ENCODE measurements at regions not wholly inside any gene's neighbourhood (a gene's known extent, or its start where the extent isn't known, plus 50 kb on each side); places are given as distances from the start of the nearest gene placed in this dataset.
"Not testable (repeated sequence)": the region's sequence is repeated elsewhere in the genome, so short reads cannot be mapped to it uniquely, and the experiment has no call there.

DNA sequence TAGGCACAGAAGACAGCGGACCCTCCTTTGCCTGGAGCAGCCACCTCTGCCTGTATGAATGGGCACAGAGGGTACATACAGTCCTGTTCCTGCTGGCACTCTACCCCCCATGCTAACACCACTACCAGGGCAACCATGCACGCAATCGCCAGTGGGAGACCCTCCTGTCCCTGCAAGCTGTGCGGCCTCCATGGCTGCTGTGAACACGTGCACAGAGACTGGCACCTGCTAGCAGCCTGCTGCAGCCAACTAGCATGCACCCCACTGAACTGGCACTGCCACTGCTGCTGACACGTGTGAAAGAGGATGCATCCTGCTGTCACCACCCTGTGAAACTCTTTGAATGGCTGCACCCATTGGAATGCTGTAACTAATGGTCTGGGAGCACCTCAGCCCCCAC, 885.2 kb upstream of the ARRDC3 start:
- TF ChIP-seq, protein P1, sequence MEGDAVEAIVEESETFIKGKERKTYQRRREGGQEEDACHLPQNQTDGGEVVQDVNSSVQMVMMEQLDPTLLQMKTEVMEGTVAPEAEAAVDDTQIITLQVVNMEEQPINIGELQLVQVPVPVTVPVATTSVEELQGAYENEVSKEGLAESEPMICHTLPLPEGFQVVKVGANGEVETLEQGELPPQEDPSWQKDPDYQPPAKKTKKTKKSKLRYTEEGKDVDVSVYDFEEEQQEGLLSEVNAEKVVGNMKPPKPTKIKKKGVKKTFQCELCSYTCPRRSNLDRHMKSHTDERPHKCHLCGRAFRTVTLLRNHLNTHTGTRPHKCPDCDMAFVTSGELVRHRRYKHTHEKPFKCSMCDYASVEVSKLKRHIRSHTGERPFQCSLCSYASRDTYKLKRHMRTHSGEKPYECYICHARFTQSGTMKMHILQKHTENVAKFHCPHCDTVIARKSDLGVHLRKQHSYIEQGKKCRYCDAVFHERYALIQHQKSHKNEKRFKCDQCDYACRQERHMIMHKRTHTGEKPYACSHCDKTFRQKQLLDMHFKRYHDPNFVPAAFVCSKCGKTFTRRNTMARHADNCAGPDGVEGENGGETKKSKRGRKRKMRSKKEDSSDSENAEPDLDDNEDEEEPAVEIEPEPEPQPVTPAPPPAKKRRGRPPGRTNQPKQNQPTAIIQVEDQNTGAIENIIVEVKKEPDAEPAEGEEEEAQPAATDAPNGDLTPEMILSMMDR (IDR thresholded peaks at IDR 0.05; ENCODE audit: low read length, missing control alignments) = no peak
- no peak for DNase-seq (ENCODE audit: low read depth)
- H3K4me3 ChIP-seq (replicated peaks; ENCODE audit: low read depth, low read length) = no peak overlapping the region

DNA sequence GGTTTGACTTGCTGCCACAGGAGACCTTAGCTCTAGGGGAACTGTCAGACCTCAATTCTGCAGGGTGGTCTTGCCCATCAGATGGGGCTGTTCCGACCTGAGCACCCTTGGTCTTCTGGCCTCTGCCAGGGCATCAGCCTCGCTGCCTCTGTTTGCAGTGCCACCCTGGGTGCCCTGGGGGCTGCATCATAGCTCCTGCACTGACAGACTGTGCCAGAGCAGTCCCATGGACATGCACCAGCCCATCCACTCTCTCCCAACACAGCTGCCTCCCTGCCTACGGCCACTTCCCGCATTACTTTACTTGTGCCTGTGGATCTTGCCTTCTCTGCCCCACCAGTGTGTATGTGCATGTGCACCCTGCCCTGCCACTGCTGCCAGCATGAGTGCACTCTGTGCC, 884.7 kb upstream of the ARRDC3 start:
- TF ChIP-seq, protein P1 (IDR thresholded peaks at IDR 0.05; ENCODE audit: low read length, missing control alignments) = no peak
- no peak for DNase-seq (ENCODE audit: low read depth)
- no peak overlapping the region for H3K4me3 ChIP-seq (replicated peaks; ENCODE audit: low read depth, low read length)

DNA sequence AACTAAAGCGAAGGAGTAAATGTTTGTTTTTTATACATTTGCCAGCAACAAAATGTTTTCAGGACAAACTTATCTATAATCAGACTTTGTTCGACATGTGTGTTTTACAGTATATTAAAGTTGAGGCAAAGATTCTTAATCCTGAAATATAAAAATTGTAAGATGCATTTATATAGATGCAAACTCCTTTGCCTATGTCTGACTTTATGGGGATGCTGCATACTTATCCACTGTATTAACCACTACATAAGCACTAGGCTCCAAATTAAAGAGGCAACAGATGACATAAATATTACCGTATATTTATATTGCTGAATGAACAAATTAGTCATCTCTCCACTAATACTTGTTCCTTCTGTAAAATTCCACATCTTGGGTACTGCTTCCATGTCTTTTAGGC, 882.7 kb upstream of the ARRDC3 start:
- no peak for DNase-seq (ENCODE audit: low read depth)
- H3K4me3 ChIP-seq (replicated peaks; ENCODE audit: low read depth, low read length) = no peak overlapping the region
- TF ChIP-seq, protein P1 (IDR thresholded peaks at IDR 0.05; ENCODE audit: low read length, missing control alignments) = no peak

DNA sequence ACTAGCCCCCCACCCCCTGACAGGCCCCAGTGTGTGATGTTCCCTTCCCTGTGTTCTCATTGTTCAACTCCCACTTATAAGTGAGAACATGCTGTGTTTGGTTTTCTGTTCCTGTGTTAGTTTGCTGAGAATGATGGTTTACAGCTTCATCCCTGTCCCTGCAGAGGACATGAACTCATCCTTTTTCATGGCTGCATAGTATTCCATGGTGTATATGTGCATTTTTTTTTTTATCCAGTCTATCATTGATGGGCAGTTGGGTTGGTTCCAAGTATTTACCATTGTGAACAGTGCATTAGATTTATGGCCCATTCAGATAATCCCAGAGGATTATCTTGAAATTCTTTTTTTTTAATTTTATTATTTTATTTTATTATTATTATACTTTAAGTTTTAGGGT, 872.5 kb upstream of the ARRDC3 start:
- not testable (repeated sequence) for DNase-seq (ENCODE audit: low read depth); H3K4me3 ChIP-seq (replicated peaks; ENCODE audit: low read depth, low read length)

DNA sequence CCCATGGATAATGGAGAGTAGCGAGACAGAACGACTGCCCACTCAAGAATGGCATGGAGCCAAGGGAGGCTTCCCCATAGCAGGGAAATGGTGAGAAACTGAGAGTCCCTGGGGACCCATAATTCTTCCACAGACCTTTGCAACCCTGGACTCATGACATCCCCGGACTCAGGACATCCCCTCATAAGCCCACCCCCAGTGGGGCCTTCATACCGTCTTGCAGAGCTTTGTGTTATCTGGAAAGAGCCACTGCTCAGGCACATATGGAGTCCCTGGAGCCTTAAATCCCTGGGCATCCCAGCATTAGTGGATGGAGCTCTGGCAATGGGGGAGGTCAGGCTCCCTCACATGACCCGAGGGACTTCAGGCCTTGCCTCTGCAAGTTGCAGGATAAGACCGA, 865.4 kb upstream of the ARRDC3 start:
- no peak for DNase-seq (ENCODE audit: low read depth)
- H3K4me3 ChIP-seq (replicated peaks; ENCODE audit: low read depth, low read length) = no peak overlapping the region
- TF ChIP-seq, protein P1 (IDR thresholded peaks at IDR 0.05; ENCODE audit: low read length, missing control alignments) = no peak

DNA sequence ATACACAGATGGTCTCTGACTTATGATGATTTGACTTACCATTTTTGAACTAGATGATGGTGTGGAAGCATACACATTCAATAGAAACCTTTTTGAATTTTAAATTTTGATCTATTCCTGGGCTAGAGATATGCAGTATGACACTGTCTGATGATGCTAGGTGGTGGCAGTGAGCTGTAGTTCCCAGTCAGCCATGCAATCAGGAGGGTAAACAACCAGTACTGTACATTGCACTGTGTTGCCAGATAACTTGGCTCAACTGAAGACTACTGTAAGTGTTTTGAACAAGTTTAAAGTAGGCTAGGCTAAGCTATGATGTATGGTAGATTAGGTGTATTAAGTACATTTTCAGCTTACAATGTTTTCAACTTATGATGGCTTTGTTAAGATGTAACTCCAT, 859.1 kb upstream of the ARRDC3 start:
- TF ChIP-seq, protein P1 (IDR thresholded peaks at IDR 0.05; ENCODE audit: low read length, missing control alignments) = no peak
- no peak for DNase-seq (ENCODE audit: low read depth)
- H3K4me3 ChIP-seq (replicated peaks; ENCODE audit: low read depth, low read length) = no peak overlapping the region

DNA sequence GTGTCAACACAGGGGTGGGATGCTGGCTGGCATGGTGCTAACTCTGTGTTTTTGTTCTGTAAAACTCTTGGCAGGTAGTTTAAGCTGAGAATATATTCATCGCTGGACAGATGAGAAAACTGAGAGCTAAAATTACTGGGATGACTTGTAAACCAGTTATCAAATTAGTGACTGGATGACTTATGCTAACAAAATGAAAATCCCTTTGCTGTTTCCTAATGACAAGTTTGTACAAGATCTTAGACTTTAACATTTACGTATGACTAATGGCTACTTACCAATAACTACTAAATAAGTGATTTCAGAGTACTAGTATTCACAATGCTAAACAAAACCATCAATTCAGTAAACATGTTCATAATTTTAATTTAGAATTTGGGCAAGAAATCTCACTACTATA, 854.8 kb upstream of the ARRDC3 start:
- DNase-seq (ENCODE audit: low read depth) = no peak
- H3K4me3 ChIP-seq (replicated peaks; ENCODE audit: low read depth, low read length) = no peak overlapping the region
- TF ChIP-seq, protein P1 (IDR thresholded peaks at IDR 0.05; ENCODE audit: low read length, missing control alignments) = no peak

DNA sequence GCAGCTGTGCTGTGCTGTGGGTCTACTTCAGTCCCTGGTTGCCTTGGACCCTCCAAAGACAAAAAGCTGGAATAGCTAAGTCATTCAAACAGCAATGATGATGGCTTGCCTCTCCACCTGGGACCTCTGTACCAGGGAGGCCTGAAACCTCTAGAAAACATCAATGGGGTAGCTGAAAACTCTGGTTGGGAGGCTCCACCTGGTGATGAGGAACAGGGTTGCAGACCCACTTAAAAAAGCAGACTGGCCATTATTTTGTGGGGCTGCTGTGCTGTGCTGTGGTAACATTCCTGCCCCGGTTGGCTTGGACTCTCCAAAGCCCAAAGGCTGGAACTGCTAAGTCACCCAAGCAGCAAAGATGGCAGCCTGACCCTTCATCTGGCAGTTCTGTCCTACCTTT, 839.3 kb upstream of the ARRDC3 start:
- H3K4me3 ChIP-seq (replicated peaks; ENCODE audit: low read depth, low read length) = no peak overlapping the region
- DNase-seq (ENCODE audit: low read depth) = no peak
- TF ChIP-seq, protein P1 (IDR thresholded peaks at IDR 0.05; ENCODE audit: low read length, missing control alignments) = no peak

DNA sequence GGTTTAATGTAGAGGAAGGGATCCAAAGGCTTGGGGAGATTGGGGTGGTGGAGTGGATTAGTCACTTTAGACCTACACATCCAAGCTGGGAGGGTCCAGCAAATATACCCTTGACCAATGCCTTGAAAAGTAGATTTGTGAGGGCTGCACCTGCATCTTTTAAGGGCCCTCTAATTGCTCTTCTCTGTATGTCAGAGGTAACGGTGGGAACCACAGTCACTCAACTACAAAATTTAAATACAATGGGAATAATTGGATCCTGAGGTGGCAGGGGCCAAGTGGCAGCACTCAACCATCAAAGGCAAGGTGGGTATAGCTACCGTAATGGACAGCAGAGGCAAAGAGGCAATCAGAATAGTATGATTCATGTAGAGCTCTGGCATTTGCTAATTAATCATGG, 833.7 kb upstream of the ARRDC3 start:
- H3K4me3 ChIP-seq (replicated peaks; ENCODE audit: low read depth, low read length); DNase-seq (ENCODE audit: low read depth): not testable (repeated sequence)
